ENCODE measurements at regions not wholly inside any gene's neighbourhood (a gene's known extent, or its start where the extent isn't known, plus 50 kb on each side); places are given as distances from the start of the nearest gene placed in this dataset.
"Not testable (repeated sequence)": the region's sequence is repeated elsewhere in the genome, so short reads cannot be mapped to it uniquely, and the experiment has no call there.

DNA sequence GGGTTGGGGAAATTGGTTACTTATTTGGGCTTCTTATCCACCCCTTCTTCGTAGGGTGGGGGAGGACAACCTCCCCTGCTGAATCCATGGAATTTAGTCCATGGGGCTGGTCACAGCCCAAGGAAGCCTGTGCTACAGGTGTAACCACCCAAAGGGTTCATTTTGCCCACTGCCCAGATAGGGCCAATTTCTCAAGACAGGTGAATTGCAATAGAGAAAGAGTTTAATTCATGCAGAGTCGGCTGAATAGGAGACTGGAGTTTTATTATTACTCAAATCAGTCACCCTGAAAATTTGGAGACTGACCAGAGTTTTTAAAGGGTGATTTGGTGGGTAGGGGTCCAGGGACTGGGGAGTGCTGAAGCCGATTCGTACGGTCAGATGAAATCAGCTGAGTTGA, 101.5 kb upstream of the HS3ST2 start:
- no peak for DNase-seq (ENCODE audit: extremely low spot score, unreplicated experiment)
- TF ChIP-seq, protein P1, sequence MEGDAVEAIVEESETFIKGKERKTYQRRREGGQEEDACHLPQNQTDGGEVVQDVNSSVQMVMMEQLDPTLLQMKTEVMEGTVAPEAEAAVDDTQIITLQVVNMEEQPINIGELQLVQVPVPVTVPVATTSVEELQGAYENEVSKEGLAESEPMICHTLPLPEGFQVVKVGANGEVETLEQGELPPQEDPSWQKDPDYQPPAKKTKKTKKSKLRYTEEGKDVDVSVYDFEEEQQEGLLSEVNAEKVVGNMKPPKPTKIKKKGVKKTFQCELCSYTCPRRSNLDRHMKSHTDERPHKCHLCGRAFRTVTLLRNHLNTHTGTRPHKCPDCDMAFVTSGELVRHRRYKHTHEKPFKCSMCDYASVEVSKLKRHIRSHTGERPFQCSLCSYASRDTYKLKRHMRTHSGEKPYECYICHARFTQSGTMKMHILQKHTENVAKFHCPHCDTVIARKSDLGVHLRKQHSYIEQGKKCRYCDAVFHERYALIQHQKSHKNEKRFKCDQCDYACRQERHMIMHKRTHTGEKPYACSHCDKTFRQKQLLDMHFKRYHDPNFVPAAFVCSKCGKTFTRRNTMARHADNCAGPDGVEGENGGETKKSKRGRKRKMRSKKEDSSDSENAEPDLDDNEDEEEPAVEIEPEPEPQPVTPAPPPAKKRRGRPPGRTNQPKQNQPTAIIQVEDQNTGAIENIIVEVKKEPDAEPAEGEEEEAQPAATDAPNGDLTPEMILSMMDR (IDR thresholded peaks at IDR 0.05): no peak
- H3K27me3 Mint-ChIP-seq (ENCODE audit: unreplicated experiment): no peaks in the 10 kb centered on the region
- no peak overlapping the region for H3K27ac Mint-ChIP-seq (ENCODE audit: unreplicated experiment)
- H3K9me3 Mint-ChIP-seq (ENCODE audit: unreplicated experiment): peaks cover 28% of the 10 kb centered on the region
- no peaks in the 10 kb centered on the region for H3K4me1 Mint-ChIP-seq (ENCODE audit: unreplicated experiment)
- no peaks in the 10 kb centered on the region for H3K36me3 Mint-ChIP-seq (ENCODE audit: unreplicated experiment)
- H3K4me3 Mint-ChIP-seq (ENCODE audit: unreplicated experiment): no peak overlapping the region

- peaks cover 10% of the 10 kb centered on the region for H3K9me3 Mint-ChIP-seq (ENCODE audit: unreplicated experiment)
- H3K4me3 Mint-ChIP-seq (ENCODE audit: unreplicated experiment); H3K27me3 Mint-ChIP-seq (ENCODE audit: unreplicated experiment); DNase-seq (ENCODE audit: extremely low spot score, unreplicated experiment); H3K36me3 Mint-ChIP-seq (ENCODE audit: unreplicated experiment); H3K4me1 Mint-ChIP-seq (ENCODE audit: unreplicated experiment); H3K27ac Mint-ChIP-seq (ENCODE audit: unreplicated experiment): not testable (repeated sequence)
Observed at GRCh38 chr16:22718598-22718997, 95.4 kb upstream of the HS3ST2 start.

GRCh38 chr16:22719945-22720344, 94.0 kb upstream of the HS3ST2 start:
- Mint-ChIP-seq H3K9me3 (ENCODE audit: unreplicated experiment) (peaks cover under 1% of the 10 kb centered on the region), H3K4me3 (ENCODE audit: unreplicated experiment) (no peak overlapping the region), H3K4me1 (ENCODE audit: unreplicated experiment) (no peaks in the 10 kb centered on the region), H3K27me3 (ENCODE audit: unreplicated experiment) (no peaks in the 10 kb centered on the region), H3K27ac (ENCODE audit: unreplicated experiment) (no peak overlapping the region), H3K36me3 (ENCODE audit: unreplicated experiment) (no peaks in the 10 kb centered on the region)
- no peak for DNase-seq (ENCODE audit: extremely low spot score, unreplicated experiment)
- TF ChIP-seq, protein P1 (IDR thresholded peaks at IDR 0.05): no peak

DNA sequence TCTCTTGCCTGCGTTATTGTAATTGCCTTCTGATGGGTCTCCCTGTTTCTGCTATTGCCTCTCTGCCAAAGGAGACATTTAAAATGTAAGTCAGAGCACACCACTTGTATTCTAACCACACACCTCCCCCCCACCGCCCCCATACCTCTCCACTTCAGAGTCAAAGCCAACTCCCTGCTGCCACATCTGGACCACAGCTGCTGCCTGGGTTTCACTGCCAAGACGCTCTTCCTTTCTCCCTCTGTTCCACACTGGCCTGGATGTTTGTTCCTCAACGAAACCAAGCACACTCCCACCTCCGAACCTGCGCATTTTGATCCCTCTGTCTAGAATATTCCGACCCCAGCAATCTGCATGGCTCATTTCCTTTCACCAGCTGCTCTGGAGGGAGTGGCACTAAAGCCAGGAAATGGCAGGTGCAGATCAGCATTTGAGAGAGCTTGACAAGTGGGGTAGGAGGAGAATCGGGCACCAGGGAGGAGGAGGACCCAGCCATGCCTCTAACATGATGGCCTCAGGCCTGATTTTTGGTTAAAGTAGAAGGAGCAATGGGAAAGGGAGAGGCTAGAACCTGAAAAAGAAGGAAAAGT, 92.4 kb upstream of the HS3ST2 start:
- Mint-ChIP-seq H3K9me3 (ENCODE audit: unreplicated experiment) (no peaks in the 10 kb centered on the region), H3K4me3 (ENCODE audit: unreplicated experiment) (no peak overlapping the region), H3K4me1 (ENCODE audit: unreplicated experiment) (no peaks in the 10 kb centered on the region), H3K27me3 (ENCODE audit: unreplicated experiment) (no peaks in the 10 kb centered on the region), H3K27ac (ENCODE audit: unreplicated experiment) (no peak overlapping the region), H3K36me3 (ENCODE audit: unreplicated experiment) (no peaks in the 10 kb centered on the region)
- no peak for DNase-seq (ENCODE audit: extremely low spot score, unreplicated experiment)
- TF ChIP-seq, protein P1 (IDR thresholded peaks at IDR 0.05): no peak

DNA sequence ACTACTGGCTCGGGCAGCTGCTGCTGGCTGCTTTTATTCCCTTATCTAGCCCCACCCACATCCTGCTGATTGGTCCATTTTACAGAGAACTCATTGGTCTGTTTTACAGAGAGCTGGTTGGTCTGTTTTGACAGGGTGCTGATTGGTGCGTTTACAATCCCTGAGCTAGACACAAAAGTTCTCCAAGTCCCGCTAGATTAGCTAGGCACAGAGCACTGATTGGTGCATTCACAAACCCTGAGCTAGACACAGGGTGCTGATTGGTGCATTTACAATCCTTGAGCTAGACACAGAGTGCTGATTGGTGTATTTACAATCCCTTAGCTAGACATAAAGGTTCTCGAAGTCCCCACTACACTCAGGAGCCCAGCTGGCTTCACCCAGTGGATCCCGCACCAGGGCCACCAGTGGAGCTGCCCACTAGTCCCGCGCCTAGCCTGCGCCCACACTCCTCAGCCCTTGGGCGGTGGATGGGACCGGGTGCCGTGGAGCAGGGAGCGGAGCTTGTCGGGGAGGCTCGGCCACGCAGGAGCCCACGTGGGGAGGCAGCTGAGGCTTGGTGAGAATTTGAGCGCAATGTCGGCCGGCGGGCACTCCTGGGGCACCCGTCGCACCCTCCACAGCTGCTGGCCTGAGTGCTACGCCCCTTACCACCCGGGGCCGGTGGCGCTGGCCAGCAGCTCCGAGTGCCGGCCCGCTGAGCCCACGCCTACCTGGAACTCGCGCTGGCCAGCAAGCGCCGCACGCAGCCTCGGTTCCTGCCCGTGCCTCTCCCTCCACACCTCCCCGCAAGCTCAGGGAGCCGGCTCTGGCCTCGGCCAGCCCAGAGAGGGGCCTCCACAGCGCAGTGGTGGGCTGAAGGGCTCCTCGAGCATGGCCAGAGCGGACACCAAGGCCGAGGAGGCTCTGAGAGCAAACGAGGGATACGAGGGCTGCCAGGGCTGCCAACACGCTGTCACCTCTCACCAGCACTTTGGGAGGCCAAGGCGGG, 91.1 kb upstream of the HS3ST2 start:
- H3K27ac Mint-ChIP-seq (ENCODE audit: unreplicated experiment); H3K9me3 Mint-ChIP-seq (ENCODE audit: unreplicated experiment); H3K36me3 Mint-ChIP-seq (ENCODE audit: unreplicated experiment); H3K4me3 Mint-ChIP-seq (ENCODE audit: unreplicated experiment); H3K4me1 Mint-ChIP-seq (ENCODE audit: unreplicated experiment); DNase-seq (ENCODE audit: extremely low spot score, unreplicated experiment); H3K27me3 Mint-ChIP-seq (ENCODE audit: unreplicated experiment): not testable (repeated sequence)

GRCh38 chr16:22726868-22727267, 87.1 kb upstream of the HS3ST2 start:
- Mint-ChIP-seq H3K4me3 (ENCODE audit: unreplicated experiment) (no peak overlapping the region), H3K27ac (ENCODE audit: unreplicated experiment) (no peak overlapping the region), H3K4me1 (ENCODE audit: unreplicated experiment) (no peaks in the 10 kb centered on the region), H3K27me3 (ENCODE audit: unreplicated experiment) (no peaks in the 10 kb centered on the region), H3K36me3 (ENCODE audit: unreplicated experiment) (no peaks in the 10 kb centered on the region), H3K9me3 (ENCODE audit: unreplicated experiment) (no peaks in the 10 kb centered on the region)
- TF ChIP-seq, protein P1 (IDR thresholded peaks at IDR 0.05): no peak
- no peak for DNase-seq (ENCODE audit: extremely low spot score, unreplicated experiment)

All from osteocyte (in vitro differentiated cells).